ENCODE measurements at regions not wholly inside any gene's neighbourhood (a gene's known extent, or its start where the extent isn't known, plus 50 kb on each side); places are given as distances from the start of the nearest gene placed in this dataset.
A peak's percentile ranks its signal among the peaks of the same experiment; 100 is the strongest.

GRCh38 chr20:24756292-24757025 lies 192.6 kb upstream of the CST7 start:
- TF ChIP-seq CTCF (IDR thresholded peaks at IDR 0.05) = no peak
- Histone ChIP-seq H3K27ac (no peak overlapping the region), H3K4me3 (no peak overlapping the region), H3K4me1 (no peaks in the 10 kb centered on the region), H3K27me3 (no peaks in the 10 kb centered on the region), H3K36me3 (no peaks in the 10 kb centered on the region), H3K9me3 (peaks cover 0 to 5% of the 10 kb centered on the region in 2 donors)
- intact Hi-C loops (cut with DNase I) = no loop called here
- no peak for DNase-seq (ENCODE audit: low spot score in 2 of 2)

GRCh38 chr20:24761220-24762065 lies 187.6 kb upstream of the CST7 start:
- Histone ChIP-seq H3K27me3 (no peaks in the 10 kb centered on the region), H3K9me3 (peaks cover 0 to 5% of the 10 kb centered on the region in 2 donors), H3K4me3 (no peak overlapping the region), H3K4me1 (no peaks in the 10 kb centered on the region), H3K36me3 (no peaks in the 10 kb centered on the region), H3K27ac (no peak overlapping the region)
- no peak for TF ChIP-seq CTCF (IDR thresholded peaks at IDR 0.05)
- intact Hi-C loops (cut with DNase I) = no loop called here
- no peak for DNase-seq (ENCODE audit: low spot score in 2 of 2)

GRCh38 chr20:24762371-24762770 lies 186.7 kb upstream of the CST7 start:
- DNase-seq (ENCODE audit: low spot score in 2 of 2) = peak in 1 of 2 donors; percentile 52
- Histone ChIP-seq H3K4me3 (no peak overlapping the region), H3K27ac (no peak overlapping the region), H3K27me3 (no peaks in the 10 kb centered on the region), H3K36me3 (no peaks in the 10 kb centered on the region), H3K4me1 (no peaks in the 10 kb centered on the region), H3K9me3 (peaks cover 0 to 5% of the 10 kb centered on the region in 2 donors)
- TF ChIP-seq CTCF (IDR thresholded peaks at IDR 0.05) = no peak
- intact Hi-C loops (cut with DNase I) = no loop called here

GRCh38 chr20:24762791-24763350 lies 186.2 kb upstream of the CST7 start:
- intact Hi-C loops (cut with DNase I) = no loop called here
- H3K9me3 ChIP-seq = peaks cover 0 to 5% of the 10 kb centered on the region in 2 donors
- H3K36me3 ChIP-seq = no peaks in the 10 kb centered on the region
- no peaks in the 10 kb centered on the region for H3K4me1 ChIP-seq
- no peaks in the 10 kb centered on the region for H3K27me3 ChIP-seq
- H3K27ac ChIP-seq = no peak overlapping the region
- peak in 1 of 2 donors; percentile 54 for DNase-seq (ENCODE audit: low spot score in 2 of 2)
- TF ChIP-seq CTCF (IDR thresholded peaks at IDR 0.05) = no peak
- H3K4me3 ChIP-seq = no peak overlapping the region

- H3K27me3 ChIP-seq = no peaks in the 10 kb centered on the region
Measured at GRCh38 chr20:24763386-24764026, 185.6 kb upstream of the CST7 start.

More at GRCh38 chr20:24763386-24764026, 185.6 kb upstream of the CST7 start:
- no peaks in the 10 kb centered on the region for H3K36me3 ChIP-seq
- TF ChIP-seq CTCF (IDR thresholded peaks at IDR 0.05) = no peak
- intact Hi-C loops (cut with DNase I) = no loop called here
- no peaks in the 10 kb centered on the region for H3K4me1 ChIP-seq
- H3K9me3 ChIP-seq = peaks cover 0 to 5% of the 10 kb centered on the region in 2 donors
- peak in 1 of 2 donors; percentile 39 for DNase-seq (ENCODE audit: low spot score in 2 of 2)
- H3K4me3 ChIP-seq = no peak overlapping the region
- no peak overlapping the region for H3K27ac ChIP-seq
